Activated CD4-positive, alpha-beta T cell treated with anti-CD3 and anti-CD28 coated beads, Interleukin-10, Interleukin-2, amounts not matched to agents 100 ng/mL and 50 ng/mL, durations not matched to agents 16 hours and 8 hours (primary cell): ENCODE measurements at regions not wholly inside any gene's neighbourhood (a gene's known extent, or its start where the extent isn't known, plus 50 kb on each side); places are given as distances from the start of the nearest gene placed in this dataset.

Experiments used
- DNase-seq: peaks from one replicate; pipeline ENCODE4 v3.0.0-alpha.2; 2020

DNA sequence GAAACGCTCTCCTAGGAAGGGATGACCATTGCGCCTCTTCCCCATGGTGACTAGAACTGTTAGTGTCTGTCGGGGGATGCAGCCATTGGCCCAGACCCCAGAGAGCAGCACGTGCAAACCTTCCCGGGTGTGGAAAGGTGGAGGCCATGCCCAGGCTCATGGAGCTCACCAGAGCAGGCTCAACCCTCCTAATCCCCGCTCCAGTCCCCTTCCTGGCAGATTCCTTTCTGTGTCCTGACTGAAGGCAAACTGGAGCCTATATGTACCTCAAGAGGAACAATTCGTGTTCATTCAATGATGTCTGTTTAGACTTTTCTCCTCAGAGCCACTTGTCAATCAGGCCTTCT, 94.4 kb downstream of the RHOB start:
- no peak for DNase-seq

DNA sequence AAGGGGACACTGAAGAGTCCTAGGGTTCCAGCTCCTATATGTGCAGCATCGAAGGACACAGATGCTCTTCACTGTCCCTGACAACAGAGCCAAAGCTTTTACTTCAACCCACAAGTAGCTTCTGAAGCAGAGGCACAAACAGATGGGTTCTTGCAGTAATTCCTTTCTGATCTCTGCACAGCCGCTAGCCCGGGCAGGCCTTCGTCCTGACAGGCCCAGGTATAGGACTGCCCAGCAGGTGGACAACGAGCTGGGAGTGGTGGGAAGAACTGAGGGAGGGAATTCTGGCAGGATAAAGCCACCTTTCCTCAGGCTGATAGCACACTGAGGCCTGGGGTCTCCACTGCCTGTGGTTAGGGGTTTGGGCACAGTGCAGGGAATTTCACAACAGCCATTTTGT, 94.8 kb downstream of the RHOB start:
- no peak for DNase-seq

DNA sequence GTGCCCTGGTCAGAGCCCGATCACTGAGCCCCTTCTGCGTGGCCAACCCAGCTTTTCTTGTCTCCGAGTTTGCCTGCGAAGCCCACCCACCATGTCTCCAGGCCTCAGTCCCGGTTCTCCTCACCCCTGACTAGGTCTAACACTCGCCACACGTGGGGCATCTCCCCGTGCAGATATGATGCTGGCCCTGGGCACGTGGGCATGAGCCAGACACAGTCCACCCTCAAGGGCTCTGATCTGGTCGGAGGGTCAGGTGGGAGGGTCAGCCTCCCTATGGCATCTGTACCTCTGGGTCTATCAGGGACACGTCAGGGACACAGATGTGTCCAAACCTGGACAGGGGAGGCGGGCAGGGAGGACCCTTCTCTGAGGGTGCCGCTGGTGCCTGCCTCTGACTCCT, 95.4 kb downstream of the RHOB start:
- DNase-seq, result no peak

DNA sequence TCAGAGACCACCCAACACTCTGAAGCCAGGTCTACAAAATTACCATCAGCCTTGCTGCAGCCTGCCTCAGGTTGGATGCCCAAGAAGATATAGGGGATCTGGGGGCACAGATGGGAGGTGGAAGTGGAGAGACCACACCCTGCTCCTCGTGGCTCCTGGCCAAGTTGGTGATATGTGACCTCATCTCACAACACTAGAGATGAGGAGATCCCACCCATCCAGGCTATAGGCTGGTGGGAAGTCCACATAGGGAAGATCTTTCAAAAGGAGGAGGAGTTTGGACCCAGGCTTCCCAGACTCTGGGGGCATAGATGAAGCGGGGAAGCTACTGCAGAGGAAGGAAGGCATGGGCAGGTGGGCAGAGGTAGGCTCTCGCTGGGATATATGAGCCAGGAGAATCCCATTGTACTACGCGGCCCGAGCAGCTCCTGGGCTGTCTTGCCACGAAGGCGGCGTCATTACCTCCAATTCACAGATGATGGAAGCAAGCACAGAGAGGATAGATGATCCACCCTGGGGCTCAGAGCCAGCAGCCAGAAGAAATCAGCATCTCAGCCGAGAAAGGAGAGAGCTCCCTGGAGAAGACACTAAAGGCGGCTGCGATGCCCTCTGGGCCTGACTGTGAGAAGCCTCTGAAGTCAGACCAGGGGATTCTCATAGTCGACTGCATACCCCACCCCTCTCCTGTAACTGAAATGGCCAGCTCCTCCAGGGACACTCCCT, 96.0 kb downstream of the RHOB start:
- no peak for DNase-seq

DNA sequence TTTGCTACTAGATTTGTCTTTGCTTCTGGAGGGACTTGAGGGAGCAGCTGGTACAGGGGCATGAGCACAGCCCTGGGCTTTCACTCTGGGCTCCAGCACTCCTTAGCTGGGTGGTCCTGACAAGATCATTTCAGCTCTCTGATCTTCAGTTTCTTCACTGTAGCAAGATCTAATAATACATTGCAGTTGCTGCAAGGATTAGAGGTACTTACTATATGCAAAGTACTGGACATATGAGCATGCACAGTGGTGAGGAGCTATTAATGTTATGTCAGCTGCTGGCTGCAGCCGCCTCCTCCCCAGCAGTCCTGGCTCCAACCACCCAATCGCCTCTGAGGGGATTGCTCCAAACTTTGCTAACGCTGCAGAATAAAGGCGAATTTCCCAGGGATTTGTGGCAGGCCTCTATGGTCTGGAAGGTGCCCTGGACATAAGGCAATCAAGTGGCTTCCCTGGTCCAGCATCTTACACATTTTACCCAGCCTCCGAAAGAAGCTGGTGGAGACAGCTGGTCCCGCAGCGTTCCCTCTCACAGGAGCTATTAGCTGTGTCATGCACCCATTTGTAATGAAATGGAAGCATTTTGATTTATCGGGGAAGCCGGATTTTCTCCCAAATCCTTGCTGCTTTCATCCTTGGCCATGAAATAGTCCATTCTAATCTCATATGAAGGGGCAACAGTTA, 96.7 kb downstream of the RHOB start:
- DNase-seq, result no peak

DNA sequence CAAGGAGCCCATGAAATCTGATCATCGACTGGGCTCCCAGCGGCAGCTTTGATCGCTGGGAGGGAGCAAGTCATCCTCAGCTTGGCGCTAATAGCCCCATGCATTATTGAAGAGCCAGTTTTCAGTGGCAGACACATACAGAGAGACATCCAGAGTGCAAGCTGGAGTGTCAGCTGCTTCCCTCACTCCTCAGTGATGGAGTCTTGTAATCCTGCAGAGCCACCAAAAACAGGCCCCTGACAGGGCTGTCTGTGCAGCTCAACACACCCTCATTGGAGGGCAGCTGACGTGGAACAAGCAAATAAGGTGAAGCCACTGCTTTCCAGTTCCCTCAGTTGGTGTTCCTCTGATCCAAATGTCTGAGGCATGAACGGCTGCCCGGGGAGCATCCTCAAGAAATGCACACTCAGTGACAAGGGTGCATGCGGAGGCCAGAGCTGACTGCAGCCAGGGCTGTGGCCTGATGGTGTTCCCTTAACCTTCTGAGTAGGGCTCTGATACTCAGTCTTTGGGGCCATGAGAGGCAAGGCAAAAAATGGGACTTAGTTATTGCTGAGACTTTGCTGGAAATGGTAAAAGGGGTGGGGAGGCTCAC, 97.4 kb downstream of the RHOB start:
- no peak for DNase-seq

DNA sequence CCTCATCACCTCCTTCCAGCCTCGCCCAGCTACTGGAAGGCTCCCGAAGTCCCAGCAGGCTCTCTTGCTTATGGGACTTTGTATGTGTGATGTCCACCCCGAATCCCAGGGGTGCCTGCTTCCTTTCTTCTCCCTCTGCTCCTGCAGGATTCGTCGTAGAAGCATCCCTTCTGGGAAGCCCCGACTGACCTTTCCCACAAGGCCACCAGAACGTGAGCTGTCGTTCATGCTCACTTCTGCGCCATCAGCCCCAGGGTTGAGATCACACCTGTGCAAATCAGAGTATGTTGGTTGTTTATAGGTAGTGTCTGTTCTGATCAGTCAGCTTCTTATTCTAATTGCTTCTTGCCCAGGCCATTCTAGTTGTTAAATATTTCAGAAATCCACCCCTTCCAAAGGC, 101.8 kb downstream of the HS1BP3 start:
- no peak for DNase-seq

DNA sequence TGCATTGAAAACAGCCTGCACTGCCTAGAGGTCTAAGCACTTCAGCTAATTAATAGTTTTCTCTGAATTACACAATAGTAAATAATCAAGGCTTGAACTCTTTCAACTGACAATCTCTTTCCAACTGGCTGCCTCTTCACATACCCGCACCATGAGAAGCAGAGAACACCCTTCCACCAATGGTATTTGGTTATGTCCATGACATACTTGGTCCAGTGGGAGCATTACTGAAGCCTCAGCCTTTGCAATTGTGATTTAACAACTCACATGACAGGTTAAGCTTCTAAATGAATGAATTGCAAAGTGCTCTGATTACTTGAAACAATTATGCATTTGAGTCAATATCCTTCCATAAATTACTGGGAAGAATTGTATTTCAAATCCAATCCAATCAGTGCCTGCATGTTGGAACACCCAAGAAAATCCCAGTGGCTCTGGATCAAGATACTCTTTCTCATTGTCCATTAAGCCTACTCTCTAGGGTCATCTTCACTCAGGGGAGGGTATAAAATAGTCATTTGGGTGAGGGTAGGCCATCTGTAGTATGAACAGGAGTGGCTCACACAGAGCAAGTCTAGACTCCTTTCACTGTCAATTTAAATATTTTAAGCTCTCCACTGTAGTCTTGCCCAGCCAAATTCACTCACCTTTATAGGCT, 101.1 kb downstream of the HS1BP3 start:
- DNase-seq, result no peak

DNA sequence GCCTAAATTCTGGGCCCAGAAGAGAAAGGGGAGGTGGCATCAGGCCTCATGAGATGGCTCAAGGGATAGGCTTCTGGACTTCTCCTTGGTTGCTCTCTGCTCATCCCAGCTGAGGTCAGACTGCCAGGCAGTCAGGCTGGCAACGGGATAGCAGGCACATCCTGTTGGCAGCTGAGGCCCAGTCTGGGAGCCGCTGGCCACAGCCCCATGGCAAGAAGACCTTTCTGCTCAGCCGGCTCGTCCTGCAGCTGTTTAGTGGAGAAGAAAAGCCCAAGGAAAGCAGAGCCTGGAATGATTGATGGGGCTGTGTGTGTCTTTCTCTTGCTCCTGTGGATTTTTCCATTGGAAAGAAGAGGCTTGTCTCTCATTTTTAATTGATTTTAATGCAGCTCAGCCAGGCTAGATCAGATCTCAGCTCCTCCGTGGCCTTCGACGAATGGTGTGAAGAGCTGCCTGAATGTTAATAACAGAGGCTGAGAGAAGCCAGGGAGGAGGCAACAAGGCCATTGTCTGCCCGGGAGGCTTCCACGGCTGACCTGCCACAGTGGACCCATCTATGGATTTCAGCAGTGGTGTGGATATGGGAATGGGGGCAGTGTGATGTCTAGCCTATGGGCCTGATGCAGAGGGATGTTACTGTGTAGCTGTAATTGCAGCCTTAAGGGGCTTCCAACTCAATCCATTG, 99.5 kb downstream of the HS1BP3 start:
- DNase-seq, result no peak

DNA sequence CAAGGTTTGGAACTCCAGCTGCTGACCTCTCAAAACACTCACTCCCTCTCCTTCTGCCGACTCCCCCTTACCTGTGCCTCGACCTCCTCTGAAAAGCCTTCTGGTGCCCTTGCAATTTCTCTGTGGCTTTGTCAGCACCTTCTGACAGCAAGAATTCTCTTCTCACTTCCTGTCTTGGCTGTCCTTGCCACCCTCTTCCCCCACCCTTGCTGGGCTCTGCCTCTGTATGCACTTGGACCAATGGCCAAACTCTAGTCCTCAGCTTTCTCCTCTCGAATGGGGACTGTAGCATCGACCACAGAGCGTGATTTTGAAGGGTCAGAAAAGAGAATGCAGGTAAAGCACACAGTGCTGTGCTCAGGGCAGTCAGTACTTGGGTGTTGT, 99.0 kb downstream of the HS1BP3 start:
- no peak for DNase-seq

DNA sequence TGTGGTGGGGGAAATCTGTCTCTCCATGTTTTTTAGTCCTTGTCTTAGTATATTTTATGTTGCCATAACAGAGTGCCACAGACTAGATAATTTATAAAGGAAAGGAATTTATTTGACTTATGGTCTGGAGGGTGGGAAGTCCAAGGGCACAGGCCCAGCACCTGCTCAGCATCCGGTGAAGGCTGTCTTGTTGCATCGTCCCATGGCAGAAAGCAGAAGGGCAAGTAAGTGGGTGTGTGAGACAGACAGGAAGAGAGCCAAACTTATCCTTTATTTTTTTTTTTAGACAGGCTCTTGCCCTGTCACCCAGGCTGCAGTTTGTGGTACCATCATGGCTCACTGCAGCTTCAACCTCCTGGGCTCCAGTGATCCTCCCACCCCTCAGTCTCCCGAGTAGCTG, 98.1 kb downstream of the HS1BP3 start:
- no peak for DNase-seq

DNA sequence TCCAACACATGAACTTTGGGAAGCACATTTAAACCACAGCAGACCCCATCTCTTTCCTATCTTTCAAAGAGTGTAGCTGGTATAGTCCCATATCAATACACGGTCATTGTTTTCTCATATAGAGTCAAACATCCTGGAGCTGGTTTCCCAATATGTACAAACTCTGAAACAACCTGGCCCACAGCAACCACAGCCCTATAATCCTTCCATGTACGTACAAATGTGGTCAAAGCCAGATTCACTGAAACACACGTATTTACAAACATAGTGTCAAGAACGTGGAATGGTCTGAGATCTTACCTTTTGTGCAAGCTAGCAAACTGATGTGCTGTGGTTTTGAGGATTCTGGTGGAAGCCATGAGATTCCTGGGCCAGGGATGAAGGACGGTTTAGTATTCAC, 97.3 kb downstream of the HS1BP3 start:
- no peak for DNase-seq

DNA sequence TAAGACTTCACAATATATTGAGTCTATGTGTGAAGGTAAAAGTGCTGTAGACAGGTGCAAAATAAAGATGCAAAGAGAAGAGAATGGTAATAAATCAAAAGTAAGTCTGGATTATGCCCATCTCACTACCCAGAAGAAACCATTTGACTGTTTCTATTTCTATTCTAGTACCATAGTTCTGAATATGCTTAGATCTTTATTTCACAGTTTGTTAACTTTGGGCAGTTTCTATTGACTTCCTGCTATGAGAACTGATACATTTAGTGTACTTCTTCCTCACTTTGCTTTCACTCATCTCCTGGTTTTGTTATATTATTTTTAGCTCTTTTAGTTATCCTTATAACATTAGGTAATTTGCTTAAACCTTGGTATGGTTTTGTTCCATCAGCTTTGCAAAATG, 94.9 kb downstream of the HS1BP3 start:
- DNase-seq, result no peak

DNA sequence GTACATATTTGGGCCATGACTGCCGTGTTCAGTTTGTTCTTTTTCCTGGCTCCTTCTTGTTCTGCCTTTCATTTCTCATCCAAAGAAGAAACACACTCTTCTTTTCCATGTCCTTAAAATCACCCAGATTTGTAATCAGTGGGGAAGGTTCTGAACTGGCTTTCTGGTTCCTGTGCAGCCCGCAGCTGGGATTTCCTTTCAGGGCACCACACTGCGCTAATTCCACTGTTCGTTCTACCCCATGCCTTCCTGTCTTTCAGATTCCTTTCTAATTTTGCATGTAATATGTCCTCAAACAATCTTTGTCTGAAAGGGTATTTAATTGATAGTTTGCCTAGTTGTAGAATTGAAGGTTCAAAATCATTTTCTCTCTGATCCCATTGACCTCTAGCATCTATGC, 94.1 kb downstream of the HS1BP3 start:
- no peak for DNase-seq

DNA sequence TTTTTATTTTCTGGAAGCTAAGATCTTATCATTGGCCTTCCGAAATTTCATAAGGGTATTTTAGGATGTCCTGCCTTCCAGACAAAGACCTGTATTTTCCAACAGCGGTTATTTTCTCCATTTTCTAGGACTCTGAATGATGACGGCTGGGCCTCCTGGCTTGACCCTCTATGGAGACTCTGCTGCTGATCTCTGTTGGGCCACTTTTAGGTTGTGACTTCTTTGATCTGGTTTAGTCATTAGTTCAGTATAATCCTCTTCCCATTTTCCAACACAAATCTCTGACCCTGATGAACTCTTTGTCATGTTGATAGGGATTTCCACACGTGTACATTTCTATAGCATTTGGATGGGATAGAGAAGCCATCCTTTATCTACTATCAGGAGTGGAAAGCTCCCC, 93.7 kb downstream of the HS1BP3 start:
- DNase-seq, result no peak

DNA sequence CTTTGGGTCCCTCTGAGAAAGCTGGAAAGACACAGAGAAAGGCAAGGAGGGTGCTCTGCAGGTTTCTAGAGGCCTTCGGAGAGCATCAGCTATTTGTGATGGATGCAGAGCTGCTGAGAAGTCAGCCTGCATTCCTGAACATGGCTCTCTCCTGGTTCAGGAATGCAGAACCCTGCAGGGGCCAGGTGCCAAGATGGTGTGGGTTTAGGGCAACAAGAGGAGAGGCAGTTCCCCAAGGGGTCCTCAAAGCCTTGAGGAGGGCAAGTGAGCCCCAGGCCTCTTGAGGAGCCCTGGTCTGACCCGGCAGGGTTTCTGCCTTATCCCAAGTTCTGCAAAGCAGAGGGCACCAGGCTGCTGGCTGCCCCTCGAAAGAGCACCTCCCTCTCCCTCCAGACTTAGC, 93.3 kb downstream of the HS1BP3 start:
- no peak for DNase-seq

DNA sequence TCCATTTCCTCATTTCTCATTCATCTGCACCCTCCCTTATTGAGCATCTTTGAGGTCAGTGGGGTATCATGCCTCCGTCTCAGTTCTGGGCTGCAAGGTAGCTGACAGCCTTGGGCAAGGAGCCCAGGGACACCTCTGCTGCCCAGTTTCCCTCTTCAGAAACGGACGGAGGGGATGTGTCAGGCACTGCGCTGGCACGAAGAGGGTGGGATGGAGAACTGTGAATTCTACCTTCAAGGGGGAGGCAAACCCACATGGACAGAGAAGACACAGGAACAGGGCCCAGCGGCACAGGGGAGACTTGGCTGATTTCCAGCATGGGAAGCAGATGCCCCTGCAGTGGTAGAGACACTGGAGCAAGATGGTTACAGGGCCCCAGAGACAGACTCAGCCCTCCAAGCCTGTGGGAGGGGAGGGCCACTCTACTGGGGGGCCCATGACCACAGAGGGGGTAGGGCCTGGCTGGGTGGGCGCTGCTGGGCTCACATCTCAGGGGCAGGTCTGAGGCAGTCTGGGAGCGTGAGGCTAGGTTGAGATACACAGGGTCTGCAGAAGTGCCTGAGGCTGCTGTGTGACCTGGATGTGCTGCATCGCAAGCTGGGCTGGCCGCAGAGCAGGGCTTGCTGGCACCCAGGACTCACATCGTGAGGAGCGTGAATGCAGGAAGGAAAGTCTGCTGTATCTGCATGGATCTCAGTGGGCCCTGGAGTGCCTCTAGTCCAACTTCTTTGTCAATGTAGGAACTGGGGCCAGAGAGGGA, 92.3 kb downstream of the HS1BP3 start:
- DNase-seq, result no peak

DNA sequence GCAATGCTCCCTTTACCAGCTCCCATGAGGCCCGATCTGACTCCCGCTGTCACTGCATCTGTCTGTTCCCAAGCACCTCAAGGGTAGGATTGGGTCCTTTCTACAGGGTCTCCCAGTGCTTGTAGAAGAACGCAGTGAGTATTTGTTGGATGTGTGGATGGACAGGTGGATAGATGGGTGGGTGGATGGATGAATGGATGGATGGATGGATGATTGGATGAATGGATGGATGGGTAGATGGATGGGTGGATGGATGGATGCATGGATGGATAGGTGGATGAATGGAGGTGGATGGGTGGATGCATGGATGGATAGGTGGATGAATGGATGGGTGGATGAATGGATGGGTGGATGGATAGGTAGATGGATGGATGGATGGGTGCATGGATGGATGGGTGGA, 91.6 kb downstream of the HS1BP3 start:
- DNase-seq, result no peak

DNA sequence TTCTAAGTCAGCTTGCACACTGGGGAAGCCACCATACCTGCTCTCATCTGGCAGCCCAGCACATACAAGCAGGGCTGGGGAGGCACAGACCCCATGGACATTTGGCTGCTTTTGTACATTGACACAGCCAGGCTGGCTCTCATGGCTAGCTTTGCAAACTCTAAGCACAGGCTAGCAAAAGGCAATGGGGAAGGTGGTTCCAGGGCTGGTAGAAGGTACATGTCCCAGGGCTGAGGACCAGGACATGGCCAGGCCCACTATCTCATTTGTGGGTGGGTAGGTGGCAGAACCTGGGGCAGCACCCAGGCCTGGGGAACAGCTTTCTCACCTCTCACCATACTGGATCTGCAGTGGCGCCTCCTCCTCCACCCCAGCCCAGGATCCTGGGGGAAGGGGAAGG, 90.9 kb downstream of the HS1BP3 start:
- DNase-seq, result no peak

DNA sequence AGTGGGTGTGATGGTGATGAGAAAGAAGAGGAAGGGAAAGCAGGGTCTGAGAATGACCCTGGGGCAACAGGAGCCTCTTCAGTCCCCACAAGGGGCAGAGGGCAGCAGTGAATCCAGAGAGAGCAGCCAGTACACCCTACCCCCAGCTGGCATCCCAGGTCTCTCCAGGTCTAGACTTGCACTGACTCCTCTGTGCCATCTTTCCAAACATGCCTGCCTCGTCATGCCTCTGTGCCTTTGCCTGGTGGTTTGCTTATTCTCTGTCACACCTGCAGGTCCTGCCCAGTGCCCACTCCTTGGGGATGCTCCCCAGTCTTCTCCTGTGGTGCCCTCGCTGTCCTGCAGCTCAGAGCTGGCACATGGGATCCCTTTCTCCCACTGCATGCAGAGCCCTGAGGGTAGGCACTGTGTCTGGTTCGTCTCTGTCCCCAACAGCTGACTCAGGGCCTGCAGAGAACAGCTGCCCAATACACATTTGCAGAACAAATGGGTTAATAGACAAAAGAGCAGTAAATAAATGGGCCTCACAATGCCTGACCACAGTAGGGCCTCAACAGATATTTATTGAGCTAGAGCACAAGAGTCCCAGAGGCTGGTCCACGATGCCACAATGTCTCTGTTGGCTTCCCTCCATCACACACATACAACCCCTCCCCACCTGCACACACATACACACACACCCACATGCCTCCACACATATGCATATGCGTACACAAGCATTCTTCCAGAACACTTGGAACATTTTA, 89.8 kb downstream of the HS1BP3 start:
- DNase-seq, result no peak

DNA sequence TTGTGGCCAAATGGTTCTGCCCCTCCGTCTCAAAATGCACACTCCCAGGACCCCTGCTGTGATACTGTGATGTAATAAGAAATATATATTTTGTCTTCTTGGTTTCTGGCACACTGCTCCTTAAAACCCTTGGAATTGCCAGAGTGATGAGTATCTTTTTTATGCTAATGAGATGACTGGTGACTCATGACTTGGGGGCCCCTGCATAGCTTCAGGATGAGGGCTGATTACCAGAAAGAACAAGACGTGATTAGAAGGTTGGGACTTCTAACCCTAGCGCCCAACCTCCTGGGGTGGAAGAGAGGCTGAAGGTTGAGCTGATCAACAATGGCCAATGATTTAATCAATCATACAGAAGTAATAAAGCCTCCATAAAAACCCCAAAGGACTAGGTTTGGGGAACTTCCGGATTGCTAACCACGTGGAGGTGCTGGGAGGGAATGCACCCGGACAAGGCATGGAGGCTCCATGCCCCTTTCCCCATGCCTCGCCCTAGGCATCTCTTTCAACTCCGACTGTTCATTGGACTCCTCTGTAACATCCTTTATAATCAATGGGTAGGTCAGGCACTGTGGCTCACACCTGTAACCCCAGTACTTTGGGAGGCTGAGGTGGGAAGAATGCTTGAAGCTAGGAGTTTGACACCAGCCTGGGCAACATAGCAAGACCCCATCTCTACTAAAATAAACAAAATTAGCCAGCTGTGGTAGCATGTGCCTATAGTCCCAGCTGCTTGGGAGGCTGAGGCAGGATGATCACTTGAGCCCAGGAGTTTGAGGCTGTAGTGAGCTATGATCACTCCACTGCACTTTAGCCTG, 89.1 kb downstream of the HS1BP3 start:
- DNase-seq, result no peak
